Superior temporal gyrus (tissue), 1 donor: ENCODE measurements at regions not wholly inside any gene's neighbourhood (a gene's known extent, or its start where the extent isn't known, plus 50 kb on each side); places are given as distances from the start of the nearest gene placed in this dataset.
"Not testable (repeated sequence)": the region's sequence is repeated elsewhere in the genome, so short reads cannot be mapped to it uniquely, and the experiment has no call there.

Experiments used
- DNase-seq: peaks from one replicate; pipeline ENCODE4 v3.0.0-alpha.2; 2016; ENCODE audit errors: extremely low spot score

GRCh38 chr2:128597121-128597762 lies 278.6 kb upstream of the HS6ST1 start:
- DNase-seq, result no peak

- DNase-seq, result not testable (repeated sequence)
These were observed 279.6 kb upstream of the HS6ST1 start for GRCh38 chr2:128598260-128598659.

DNA sequence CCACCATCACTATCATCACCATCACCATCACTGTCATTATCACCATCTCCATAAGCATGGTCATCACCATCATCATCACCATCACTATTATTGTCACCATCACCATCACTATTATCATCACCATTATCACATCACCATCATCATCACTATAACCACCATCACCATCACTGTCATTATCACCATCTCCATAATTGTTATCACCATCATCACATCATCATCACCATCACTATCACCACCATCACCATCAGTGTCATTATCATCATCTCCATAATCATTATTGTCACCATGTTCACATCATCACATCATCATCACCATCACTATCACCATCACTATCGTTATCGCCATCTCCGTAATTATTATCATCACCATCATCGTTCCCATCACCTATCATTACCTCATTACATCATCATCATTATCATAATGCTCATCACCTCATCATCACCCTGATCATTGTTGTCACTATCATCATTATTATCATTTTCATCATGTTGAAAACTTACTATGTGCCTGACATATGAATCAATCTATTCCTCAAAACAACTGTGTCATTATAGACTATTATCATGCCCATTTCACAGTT lies 280.3 kb upstream of the HS6ST1 start:
- DNase-seq, result no peak

GRCh38 chr2:128599700-128600099 lies 281.0 kb upstream of the HS6ST1 start:
- DNase-seq, result no peak

DNA sequence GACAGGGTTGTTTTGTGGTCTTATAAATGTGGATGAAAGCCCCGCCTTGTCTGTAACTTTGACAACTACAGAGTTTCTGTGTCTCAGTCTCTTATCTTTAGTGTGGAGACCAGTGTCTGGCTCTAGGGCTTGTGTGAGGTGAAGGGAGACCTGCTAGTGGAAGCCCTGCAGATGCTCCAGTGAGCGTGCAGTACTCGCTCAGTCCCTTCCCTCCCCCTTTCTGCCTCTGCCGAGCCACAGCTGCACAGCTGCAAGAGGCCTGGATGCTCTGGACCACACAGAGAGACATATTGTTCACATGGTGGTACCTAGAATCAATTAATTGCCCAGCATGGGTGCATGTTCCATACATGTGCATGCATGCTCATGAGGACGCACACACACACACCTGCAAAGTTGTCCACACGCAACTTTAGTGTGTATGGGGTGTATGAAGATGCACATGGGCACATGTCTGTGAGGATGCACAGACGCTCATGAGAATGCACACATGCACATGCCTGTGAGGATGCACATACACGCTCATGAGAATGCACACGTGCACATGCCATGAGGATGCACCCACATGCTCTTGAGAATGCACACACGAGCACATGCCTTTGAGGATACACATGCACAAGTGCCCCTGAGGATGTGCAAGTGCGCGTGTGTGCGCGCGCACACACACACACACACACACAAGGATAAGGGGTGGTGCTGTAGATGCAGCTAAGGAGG lies 282.1 kb upstream of the HS6ST1 start:
- DNase-seq, result no peak

DNA sequence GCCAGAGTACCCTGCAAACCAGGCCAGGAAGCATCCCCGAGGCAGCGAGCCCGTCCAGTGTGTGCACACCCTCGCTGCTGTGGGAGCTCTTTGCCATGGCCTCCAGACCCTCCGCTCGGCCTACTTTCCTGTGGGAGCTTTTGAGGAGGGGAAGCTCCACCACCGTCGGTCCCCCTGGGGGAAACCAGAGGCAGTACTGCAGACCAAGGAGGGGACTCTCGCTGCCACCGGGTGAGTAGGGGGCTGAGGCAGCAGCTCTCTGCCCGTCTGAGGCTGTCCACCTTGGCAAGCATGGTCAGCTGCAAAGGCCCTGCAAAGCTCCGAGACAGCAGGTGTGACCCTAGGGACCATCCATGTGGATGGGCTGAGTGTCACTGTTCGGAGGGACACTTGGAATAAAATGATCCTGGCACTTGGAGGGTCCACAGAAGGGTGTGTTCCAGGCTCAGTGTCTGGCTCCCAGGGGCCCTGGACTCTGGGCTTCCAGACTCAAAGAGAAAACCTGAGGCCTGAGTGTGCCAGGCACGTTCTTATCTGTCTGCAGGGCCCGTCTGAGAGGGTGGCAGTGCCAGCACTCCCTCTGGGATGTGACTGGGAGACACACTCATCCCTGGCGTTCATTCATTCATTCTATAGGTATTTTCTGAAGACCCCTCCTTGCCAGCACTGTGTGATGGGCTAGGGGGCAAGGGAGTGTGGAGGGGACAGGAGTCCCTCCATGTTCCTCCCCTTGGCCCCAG lies 282.8 kb upstream of the HS6ST1 start:
- no peak for DNase-seq

- DNase-seq, result no peak
These were observed 283.5 kb upstream of the HS6ST1 start for GRCh38 chr2:128602038-128602698.

DNA sequence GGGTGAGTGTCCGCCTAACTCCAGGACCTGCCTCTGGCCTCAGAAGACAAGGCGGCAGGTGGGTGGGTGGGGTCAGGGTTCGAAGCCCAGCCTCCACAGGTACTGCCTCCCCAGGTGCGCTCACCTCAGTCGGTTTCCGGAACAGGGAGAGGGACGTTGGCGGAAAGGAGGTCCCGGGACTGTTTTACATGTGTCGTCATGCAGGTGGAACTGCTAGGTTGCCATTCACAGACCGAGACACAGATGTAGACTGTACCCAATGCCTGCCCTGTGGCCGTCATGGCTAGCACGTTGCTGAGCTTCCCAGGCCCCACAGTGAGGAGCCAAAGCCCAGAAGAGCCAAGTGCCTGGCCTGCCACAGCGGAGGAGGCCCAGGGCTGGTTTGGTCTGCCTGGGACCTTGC lies 284.0 kb upstream of the HS6ST1 start:
- DNase-seq, result no peak

GRCh38 chr2:128603411-128603924 lies 284.8 kb upstream of the HS6ST1 start:
- no peak for DNase-seq

GRCh38 chr2:128604045-128604444 lies 285.4 kb upstream of the HS6ST1 start:
- DNase-seq, result no peak

- DNase-seq, result not testable (repeated sequence)
These were observed 285.9 kb upstream of the HS6ST1 start for GRCh38 chr2:128604581-128604980.

DNA sequence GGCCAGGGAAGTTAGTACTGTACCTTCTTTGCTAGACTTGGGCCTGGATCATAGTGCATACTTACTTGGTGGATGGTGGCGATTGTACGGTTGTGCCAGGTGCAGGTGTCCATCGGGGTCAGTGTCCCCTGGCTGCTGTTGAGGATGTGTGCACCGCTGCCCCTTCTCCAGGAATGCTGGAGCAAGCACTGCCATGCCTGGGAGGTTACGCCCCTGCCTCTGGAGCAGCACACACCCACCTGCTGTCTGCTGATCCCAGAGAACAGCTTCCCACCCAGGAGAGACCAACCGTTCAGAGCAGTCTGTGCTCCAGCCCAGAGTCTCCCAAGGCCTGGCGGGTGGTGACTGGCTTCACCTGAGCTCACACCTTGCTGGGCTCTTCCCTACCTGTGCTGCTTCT lies 286.8 kb upstream of the HS6ST1 start:
- no peak for DNase-seq

- DNase-seq, result no peak
These were observed 287.3 kb upstream of the HS6ST1 start for GRCh38 chr2:128605931-128606330.

- no peak for DNase-seq
These were observed 288.2 kb upstream of the HS6ST1 start for GRCh38 chr2:128606837-128607236.

DNA sequence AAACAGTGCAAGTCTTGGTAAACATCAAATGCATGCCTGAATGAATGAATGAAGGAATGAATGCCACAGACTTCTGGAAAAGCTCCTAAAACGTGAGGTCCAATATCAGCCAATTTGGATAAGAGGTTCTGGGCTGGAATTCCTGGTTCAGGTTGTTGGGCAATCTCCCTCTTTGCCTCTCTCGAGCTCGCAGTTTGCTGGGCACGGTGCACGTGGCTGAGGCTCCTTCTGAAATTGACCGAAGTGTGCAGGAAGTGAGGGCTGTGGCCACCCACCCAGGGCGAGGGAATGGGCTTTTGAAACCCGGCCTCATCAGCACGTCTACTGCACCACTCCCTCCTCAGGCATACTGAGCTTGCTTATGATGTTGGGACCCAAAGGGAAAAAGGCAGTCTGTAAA lies 288.8 kb upstream of the HS6ST1 start:
- DNase-seq, result no peak

DNA sequence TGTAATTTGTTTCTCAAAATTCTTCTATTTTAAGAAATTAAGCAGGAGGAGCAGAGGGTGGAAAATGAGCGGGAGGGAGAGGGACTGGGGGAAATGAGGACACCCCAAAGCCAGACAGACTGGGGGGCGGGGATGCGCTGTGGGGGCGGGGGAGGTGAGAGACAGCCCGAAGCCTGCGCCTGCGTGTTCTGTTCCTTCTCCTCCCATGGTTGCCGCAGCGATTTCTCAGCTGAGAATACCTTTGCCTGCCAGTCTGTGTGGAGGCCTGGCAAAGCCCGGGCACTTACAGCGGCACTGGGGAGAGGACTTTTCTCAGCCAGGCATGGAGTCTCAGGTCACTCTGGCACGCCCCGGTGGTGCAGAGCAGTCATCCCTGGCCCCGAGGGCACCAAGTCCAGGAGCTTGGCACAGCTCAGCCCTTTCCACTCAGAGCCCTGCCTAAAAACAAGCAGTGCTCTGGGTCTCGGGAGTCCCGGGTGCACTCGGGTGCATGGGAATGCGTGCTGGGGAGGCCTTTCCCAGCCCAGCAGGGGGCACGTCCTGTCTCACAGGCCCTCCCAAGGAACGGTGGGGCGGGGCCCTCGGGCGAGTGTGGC lies 289.3 kb upstream of the HS6ST1 start:
- DNase-seq, result no peak

DNA sequence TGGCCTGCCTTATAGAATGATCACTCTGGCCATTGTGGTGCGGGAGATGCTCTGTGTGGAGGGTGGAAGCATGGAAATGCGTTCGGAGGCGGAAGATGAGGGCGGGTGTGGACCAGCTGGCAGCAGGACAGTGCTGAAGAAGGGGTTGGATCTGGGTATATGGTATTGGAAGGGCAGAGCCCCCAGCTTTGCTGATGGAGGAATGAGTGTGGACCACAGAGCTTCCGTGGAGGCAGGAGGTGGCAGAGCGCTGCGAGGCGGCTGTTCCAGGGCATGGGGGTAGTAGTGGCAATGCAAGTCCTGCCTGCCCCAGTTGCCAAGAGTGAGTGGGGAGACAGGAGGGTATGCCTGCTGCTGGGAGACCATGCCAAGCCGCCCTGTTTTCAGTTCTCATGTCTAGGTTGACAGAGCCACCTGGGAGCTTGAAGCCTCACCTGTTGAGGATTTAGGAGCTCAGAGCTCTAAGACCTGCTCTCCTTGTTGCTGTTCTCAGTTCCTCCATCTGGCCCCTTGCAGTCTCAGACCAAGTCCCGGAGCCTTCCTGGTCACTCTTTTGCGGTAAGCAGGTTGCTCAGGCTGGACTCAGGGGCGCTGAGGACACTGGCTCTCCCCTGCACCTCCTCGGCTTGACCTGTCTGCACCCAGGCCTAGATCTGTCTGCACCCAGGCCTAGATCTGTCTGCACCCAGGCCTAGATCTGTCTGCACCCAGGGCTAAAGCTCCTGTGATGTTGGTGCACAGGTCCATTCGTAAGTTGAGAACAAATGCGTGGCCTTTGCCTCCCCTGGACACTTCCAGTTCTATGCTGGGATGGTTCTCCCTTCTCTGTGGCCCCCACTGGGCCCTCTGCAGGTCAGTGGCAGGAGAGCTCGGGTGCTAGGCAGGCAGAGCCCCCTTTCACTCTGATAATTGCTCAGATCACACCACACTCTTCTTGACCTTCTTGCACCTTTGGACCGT lies 290.5 kb upstream of the HS6ST1 start:
- no peak for DNase-seq

- DNase-seq, result no peak
These were observed 291.8 kb upstream of the HS6ST1 start for GRCh38 chr2:128610496-128610895.

DNA sequence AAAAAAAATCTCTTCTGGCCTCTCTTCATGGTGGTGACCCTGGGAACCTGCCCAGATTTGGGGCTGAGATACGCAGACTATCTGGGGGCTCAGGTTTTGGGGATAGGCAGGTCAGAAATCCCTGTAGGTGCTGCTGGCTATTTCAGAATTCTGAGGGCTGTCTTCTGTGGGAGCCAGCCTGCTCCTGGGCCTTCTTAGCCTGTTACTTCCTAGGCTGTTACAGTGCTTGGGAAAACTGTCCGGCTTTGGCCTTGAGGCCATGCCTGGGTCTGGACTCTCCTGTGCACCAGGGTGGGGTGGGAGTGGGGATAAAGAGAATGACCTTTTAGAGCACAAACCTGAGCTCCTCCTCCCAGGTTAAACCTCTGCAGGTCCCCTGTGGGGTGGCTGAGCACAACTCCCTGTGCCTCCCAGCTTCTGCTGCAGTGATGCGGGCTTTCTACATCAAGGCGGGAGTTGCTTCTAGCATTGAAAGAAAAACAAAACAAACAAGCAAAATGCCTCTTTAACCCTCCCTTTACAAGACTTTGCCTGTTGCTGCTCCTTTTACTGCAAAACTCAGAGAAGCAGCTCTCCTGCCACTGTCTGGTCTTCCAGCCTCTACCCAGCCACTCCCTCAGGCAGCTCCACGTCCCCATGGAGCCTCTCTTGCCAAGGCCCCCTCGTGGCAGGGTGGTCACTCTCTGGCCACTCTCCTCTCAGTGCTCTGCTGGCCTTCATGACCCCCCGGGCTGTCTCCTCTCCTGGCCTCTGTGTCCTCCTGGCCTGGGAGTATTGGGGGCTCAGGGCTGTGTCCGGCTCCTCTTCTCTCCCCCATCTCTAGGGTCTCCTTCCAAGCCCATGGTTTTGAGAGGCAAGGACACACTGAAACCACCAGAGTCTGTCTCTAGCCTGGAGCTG lies 293.0 kb upstream of the HS6ST1 start:
- no peak for DNase-seq
